ENCODE measurements at regions not wholly inside any gene's neighbourhood (a gene's known extent, or its start where the extent isn't known, plus 50 kb on each side); places are given as distances from the start of the nearest gene placed in this dataset.

DNA sequence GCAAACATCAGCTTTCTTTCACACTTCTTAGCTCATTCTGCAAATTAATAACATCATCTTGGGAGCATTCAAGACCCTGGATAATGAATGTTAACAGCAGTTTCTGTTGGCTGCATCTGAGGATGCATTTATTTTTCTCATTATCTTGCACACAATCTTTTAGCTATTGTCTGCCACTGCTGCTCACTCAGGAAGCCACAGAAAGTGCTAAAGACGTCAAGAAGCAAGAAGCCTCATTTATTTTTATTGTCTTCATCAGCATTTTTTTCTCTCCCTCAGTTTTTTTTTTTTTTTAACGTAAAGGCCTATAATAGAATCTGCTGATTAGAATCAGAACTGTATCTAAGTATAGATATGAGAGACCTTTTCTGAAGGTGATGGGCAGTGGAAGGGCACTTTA is 1339.4 kb downstream of the FAM181B start:
- no peak overlapping the region for H2BK5ac ChIP-seq (ENCODE audit: insufficient read length, low read length)
- H4K91ac ChIP-seq (ENCODE audit: insufficient read length, low read depth, low read length) = no peak overlapping the region
- Mint-ChIP-seq H3K27ac (no peak overlapping the region), H3K4me1 (no peaks in the 10 kb centered on the region), H3K36me3 (ENCODE audit: insufficient read depth in 1 of 3, low read depth in 3 of 3) (no peaks in the 10 kb centered on the region), H3K4me3 (no peak overlapping the region), H3K27me3 (ENCODE audit: low read depth) (no peaks in the 10 kb centered on the region), H3K9me3 (no peaks in the 10 kb centered on the region)
- no peak overlapping the region for H2BK120ac ChIP-seq (ENCODE audit: low read depth, low read length, poor library complexity, severe bottlenecking)
- no peaks in the 10 kb centered on the region for H3K79me2 ChIP-seq (ENCODE audit: insufficient read depth, low read length)
- no peak overlapping the region for H4K8ac ChIP-seq (replicated peaks; ENCODE audit: insufficient read length, low read depth, low read length)
- H3K9ac ChIP-seq (ENCODE audit: extremely low read depth, insufficient read length, low read length) = no peak overlapping the region
- H3K27me3 ChIP-seq (ENCODE audit: insufficient read depth, low read length) = no peaks in the 10 kb centered on the region
- DNase-seq = no peak
- no peak overlapping the region for H3K18ac ChIP-seq (ENCODE audit: insufficient read length, low read depth, low read length)
- H3K56ac ChIP-seq (ENCODE audit: insufficient read length, low read depth, low read length) = no peak overlapping the region
- H3K79me1 ChIP-seq (ENCODE audit: insufficient read depth, low read depth, low read length, poor library complexity, severe bottlenecking) = no peaks in the 10 kb centered on the region
- H3K9me3 ChIP-seq (ENCODE audit: control insufficient read depth, low read depth, low read length) = no peaks in the 10 kb centered on the region
- H3K27ac ChIP-seq (ENCODE audit: insufficient read length, low read depth, low read length) = no peak overlapping the region
- no peak overlapping the region for H3T11ph ChIP-seq (ENCODE audit: low read length)
- no peak overlapping the region for H2AFZ ChIP-seq (ENCODE audit: low read length)
- no peak overlapping the region for H2BK15ac ChIP-seq (ENCODE audit: low read depth, low read length)
- no peak overlapping the region for H3K23ac ChIP-seq (ENCODE audit: insufficient read length, low read depth, low read length)
- no CpG with 5 or more reads among the region's 2 CpGs for WGBS (ENCODE audit: extremely low coverage, insufficient read length, low lambda C conversion rate)
- H2BK12ac ChIP-seq (ENCODE audit: insufficient read length, low read depth, low read length) = no peak overlapping the region
- no peak overlapping the region for H3K4me2 ChIP-seq (ENCODE audit: insufficient read depth, insufficient read length, low read length)
- H3K14ac ChIP-seq (ENCODE audit: insufficient read depth, low read length) = no peak overlapping the region
- no peaks in the 10 kb centered on the region for H3K4me1 ChIP-seq (ENCODE audit: insufficient read depth, low read length)
- no peak overlapping the region for H4K5ac ChIP-seq (ENCODE audit: insufficient read length, low read depth, low read length)
- no peaks in the 10 kb centered on the region for H3K23me2 ChIP-seq (ENCODE audit: insufficient read length, low read depth, low read length, poor library complexity, severe bottlenecking)
- no peak overlapping the region for H2BK20ac ChIP-seq (ENCODE audit: low read depth, low read length, poor library complexity, severe bottlenecking)
- no peaks in the 10 kb centered on the region for H4K20me1 ChIP-seq (ENCODE audit: control insufficient read depth, insufficient read depth, insufficient read length)
- no peak overlapping the region for H2AK5ac ChIP-seq (ENCODE audit: insufficient read length, low read length)
- no peak overlapping the region for H3K4ac ChIP-seq (ENCODE audit: low read depth, low read length)
- TF ChIP-seq, protein P1, sequence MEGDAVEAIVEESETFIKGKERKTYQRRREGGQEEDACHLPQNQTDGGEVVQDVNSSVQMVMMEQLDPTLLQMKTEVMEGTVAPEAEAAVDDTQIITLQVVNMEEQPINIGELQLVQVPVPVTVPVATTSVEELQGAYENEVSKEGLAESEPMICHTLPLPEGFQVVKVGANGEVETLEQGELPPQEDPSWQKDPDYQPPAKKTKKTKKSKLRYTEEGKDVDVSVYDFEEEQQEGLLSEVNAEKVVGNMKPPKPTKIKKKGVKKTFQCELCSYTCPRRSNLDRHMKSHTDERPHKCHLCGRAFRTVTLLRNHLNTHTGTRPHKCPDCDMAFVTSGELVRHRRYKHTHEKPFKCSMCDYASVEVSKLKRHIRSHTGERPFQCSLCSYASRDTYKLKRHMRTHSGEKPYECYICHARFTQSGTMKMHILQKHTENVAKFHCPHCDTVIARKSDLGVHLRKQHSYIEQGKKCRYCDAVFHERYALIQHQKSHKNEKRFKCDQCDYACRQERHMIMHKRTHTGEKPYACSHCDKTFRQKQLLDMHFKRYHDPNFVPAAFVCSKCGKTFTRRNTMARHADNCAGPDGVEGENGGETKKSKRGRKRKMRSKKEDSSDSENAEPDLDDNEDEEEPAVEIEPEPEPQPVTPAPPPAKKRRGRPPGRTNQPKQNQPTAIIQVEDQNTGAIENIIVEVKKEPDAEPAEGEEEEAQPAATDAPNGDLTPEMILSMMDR (conservative IDR thresholded peaks at IDR 0.05) = no peak

Data from H9 (cell line).